PFSK-1 (cell line): ENCODE measurements at regions not wholly inside any gene's neighbourhood (a gene's known extent, or its start where the extent isn't known, plus 50 kb on each side); places are given as distances from the start of the nearest gene placed in this dataset.

Experiments
- REST ChIP-seq, 2 experiments: IDR thresholded peaks; 2 replicates each; pipeline versions ENCODE4 v1.6.1 to v1.8.0; 2011 to 2012; ENCODE audit warnings: low read depth in 2 of 2, low read length in 2 of 2, control low read depth in 1 of 2, inconsistent platforms in 1 of 2, mild to moderate bottlenecking in 1 of 2, moderate library complexity in 1 of 2; ENCODE audit not compliant: insufficient read depth in 1 of 2
- SIN3A ChIP-seq: IDR thresholded peaks from 2 replicates; pipeline ENCODE4 v1.6.1; 2012; ENCODE audit warnings: mild to moderate bottlenecking, low read length, moderate library complexity, borderline replicate concordance; ENCODE audit not compliant: insufficient read depth

DNA sequence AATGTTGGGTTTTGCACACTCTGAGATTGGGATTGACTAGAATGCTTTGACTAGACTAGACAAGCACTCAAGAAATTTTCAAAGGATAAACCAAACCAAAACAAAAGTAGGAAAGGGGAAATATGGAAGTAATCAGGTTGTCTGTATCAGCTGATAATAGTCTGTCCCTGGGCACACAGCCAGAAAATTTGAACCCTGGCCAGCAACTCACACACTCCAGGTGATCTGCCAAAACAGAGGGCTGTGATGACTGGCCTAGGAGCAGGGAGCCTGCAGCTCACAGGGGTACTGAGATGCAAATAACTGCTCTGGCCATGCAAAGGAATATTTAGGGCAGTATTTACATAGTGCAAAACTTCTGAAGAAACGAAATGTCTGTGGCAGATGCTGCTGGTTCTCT is 112.3 kb upstream of the SMIM23 start:
- TF ChIP-seq SIN3A (no peak), REST (IDR thresholded peaks at IDR 0.05; ENCODE audit: insufficient read depth in 1 of 2, low read depth in 2 of 2, low read length in 2 of 2) (no peak)
